ENCODE measurements at regions not wholly inside any gene's neighbourhood (a gene's known extent, or its start where the extent isn't known, plus 50 kb on each side); places are given as distances from the start of the nearest gene placed in this dataset.

DNA sequence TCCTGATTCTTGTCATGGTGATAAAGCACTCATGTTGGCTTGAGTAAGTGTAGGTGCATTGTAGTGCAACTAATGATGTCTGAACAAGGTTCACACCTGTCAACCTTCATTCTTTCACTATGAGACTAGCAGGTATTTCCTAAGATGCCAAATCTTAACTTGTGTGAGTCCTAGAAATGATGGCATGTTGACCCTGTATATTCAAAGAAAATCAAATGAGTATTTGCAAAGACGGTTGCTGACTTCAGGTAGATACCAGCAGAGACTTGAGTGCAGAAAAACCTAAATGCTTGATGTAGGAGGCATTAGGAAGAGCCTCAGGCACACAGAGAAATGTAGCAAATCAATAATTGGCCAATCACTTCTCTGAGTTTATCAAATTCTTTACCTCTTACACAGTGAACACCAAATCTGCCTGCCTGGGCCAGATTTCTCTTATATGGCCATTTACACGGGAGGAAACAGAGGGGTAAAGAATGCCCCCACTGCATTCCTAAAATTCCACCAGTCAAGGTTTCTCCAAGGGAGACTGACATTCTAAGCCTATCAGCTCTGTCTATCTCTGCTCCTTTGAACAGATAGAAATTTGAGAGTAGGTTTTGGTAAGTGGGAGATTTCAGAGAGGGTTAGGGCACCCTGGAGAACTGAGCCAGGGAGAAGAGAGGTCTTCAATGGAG lies 488.6 kb upstream of the WWC1 start:
- H3K4me3 ChIP-seq (ENCODE audit: low read depth, low read length), result no peak overlapping the region
- no peak for DNase-seq (ENCODE audit: low read depth)
- TF ChIP-seq POLR2A (IDR thresholded peaks at IDR 0.05; ENCODE audit: extremely low read depth, insufficient read length) (no peak), MYC (IDR thresholded peaks at IDR 0.05; ENCODE audit: low read depth, low read length) (no peak), MAX (IDR thresholded peaks at IDR 0.05; ENCODE audit: low read depth, low read length) (no peak)
- TF ChIP-seq, protein P1, sequence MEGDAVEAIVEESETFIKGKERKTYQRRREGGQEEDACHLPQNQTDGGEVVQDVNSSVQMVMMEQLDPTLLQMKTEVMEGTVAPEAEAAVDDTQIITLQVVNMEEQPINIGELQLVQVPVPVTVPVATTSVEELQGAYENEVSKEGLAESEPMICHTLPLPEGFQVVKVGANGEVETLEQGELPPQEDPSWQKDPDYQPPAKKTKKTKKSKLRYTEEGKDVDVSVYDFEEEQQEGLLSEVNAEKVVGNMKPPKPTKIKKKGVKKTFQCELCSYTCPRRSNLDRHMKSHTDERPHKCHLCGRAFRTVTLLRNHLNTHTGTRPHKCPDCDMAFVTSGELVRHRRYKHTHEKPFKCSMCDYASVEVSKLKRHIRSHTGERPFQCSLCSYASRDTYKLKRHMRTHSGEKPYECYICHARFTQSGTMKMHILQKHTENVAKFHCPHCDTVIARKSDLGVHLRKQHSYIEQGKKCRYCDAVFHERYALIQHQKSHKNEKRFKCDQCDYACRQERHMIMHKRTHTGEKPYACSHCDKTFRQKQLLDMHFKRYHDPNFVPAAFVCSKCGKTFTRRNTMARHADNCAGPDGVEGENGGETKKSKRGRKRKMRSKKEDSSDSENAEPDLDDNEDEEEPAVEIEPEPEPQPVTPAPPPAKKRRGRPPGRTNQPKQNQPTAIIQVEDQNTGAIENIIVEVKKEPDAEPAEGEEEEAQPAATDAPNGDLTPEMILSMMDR (IDR thresholded peaks at IDR 0.05; ENCODE audit: low read depth, low read length), result no peak

- DNase-seq (ENCODE audit: low read depth), result no peak
- no peak for TF ChIP-seq MYC (IDR thresholded peaks at IDR 0.05; ENCODE audit: low read depth, low read length)
- TF ChIP-seq MAX (IDR thresholded peaks at IDR 0.05; ENCODE audit: low read depth, low read length), result no peak
- TF ChIP-seq, protein P1 (IDR thresholded peaks at IDR 0.05; ENCODE audit: low read depth, low read length), result no peak
- no peak for TF ChIP-seq POLR2A (IDR thresholded peaks at IDR 0.05; ENCODE audit: extremely low read depth, insufficient read length)
- H3K4me3 ChIP-seq (ENCODE audit: low read depth, low read length), result no peak overlapping the region
Observed at GRCh38 chr5:167804512-167805220, 486.8 kb upstream of the WWC1 start.

DNA sequence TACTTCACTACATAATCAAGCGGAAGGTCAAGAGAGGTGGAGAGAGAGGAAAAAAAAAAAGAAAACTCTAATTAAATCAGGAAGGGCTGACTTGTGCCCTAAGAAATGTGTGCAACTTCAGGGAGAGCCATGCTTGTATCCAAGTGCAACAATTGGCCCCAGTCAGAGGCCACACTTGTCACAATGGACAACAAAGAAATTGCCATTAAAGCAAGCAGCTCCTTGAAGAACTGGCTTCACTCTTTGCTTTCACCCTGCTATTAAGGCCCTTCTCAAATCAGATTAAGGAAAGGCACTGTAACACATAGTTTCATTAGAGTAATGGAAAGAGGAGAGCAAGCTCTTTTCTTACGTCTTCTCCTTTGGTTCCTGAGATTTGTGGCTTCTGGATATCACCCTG lies 480.9 kb upstream of the WWC1 start:
- no peak overlapping the region for H3K4me3 ChIP-seq (ENCODE audit: low read depth, low read length)
- TF ChIP-seq MYC (IDR thresholded peaks at IDR 0.05; ENCODE audit: low read depth, low read length) (no peak), MAX (IDR thresholded peaks at IDR 0.05; ENCODE audit: low read depth, low read length) (no peak), POLR2A (IDR thresholded peaks at IDR 0.05; ENCODE audit: extremely low read depth, insufficient read length) (no peak)
- TF ChIP-seq, protein P1 (IDR thresholded peaks at IDR 0.05; ENCODE audit: low read depth, low read length), result no peak
- no peak for DNase-seq (ENCODE audit: low read depth)

DNA sequence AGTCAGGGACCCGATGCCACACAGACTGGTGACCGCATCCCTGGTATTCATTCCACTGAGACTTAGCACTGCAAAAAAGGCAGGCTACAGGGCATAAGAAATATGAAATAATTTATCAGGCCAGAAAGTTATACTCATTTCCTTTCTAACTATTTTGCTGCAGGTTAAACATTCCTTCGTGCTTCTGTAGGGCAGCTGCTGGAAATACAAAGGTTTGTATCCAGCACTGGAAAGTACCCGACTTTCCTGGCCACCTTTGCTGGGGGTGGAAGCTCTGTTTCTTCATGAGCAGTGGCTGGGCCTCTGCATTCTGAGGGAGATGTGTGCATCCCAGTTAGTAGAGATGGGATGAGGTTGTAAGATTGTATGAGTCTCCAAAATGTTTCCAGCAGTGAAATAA lies 478.6 kb upstream of the WWC1 start:
- TF ChIP-seq MYC (IDR thresholded peaks at IDR 0.05; ENCODE audit: low read depth, low read length) (no peak), POLR2A (IDR thresholded peaks at IDR 0.05; ENCODE audit: extremely low read depth, insufficient read length) (no peak), MAX (IDR thresholded peaks at IDR 0.05; ENCODE audit: low read depth, low read length) (no peak)
- TF ChIP-seq, protein P1 (IDR thresholded peaks at IDR 0.05; ENCODE audit: low read depth, low read length), result no peak
- no peak overlapping the region for H3K4me3 ChIP-seq (ENCODE audit: low read depth, low read length)
- DNase-seq (ENCODE audit: low read depth), result no peak

DNA sequence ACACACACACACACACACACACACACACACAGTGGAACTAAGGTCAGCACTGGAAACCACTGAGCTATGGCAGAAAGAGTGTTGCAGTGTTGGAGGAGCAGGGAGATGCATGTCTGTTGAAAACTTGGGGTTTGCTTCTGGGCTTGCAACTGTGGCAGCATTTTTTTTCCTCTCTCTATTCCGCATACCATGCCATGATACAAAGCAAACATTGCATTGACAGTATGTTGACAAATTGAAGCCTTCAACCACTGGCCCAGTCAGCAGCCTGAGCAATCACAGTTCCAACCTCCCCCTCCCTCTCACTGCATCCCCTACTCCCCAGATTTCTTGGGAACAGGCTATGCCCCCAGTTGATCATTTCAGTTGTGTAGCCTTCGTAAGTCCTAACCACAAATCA lies 478.1 kb upstream of the WWC1 start:
- TF ChIP-seq, protein P1 (IDR thresholded peaks at IDR 0.05; ENCODE audit: low read depth, low read length), result no peak
- TF ChIP-seq MYC (IDR thresholded peaks at IDR 0.05; ENCODE audit: low read depth, low read length), result no peak
- TF ChIP-seq POLR2A (IDR thresholded peaks at IDR 0.05; ENCODE audit: extremely low read depth, insufficient read length), result no peak
- no peak for TF ChIP-seq MAX (IDR thresholded peaks at IDR 0.05; ENCODE audit: low read depth, low read length)
- no peak overlapping the region for H3K4me3 ChIP-seq (ENCODE audit: low read depth, low read length)
- DNase-seq (ENCODE audit: low read depth), result no peak

Measured in NB4 (cell line).